Hematopoietic multipotent progenitor cell treated with erythropoietin and hydrocortisone succinate and interleukin-3 and kit ligand, for 4 days (in vitro differentiated cells): ENCODE measurements at regions not wholly inside any gene's neighbourhood (a gene's known extent, or its start where the extent isn't known, plus 50 kb on each side); places are given as distances from the start of the nearest gene placed in this dataset.

Source experiments
- DNase-seq: peaks from one replicate; pipeline ENCODE4 v3.0.0-alpha.2; 2015

DNA sequence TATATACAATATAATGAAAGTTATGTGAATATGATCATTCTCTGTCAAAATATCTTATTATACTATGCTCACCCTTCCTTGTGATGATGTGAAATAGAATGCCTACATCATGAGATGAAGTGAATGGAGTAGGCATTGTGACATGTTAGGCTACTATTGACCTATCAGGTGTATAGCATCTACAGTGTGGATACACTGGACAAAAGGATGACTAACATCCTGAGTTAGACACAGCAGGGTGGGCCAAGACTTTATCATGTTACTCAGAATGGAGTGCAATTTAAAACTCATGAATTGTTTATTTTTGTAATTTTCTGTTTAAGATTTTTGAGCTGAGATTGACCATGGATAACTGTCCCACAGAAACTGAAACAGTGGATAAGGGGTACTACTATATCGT lies 53.4 kb upstream of the NAV3 start:
- DNase-seq: no peak

DNA sequence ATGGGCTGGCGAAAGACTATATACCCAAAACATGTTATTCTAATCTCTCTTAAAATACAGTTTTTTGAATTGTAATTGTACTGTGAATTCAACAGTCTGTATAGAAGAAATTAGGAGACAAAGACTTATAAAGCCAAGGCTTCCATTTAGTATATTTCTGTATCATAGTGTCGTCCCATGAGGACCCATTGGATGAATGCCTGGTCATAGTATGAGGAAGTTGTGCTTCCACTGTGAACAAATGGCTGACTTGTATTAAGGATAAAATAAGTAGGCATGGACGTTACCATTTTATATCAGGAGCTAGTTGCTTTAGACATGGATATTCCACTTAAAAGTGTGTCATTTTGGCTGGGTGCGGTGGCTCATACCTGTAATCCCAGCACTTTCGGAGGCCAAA lies 55.9 kb upstream of the NAV3 start:
- DNase-seq: no peak

- DNase-seq: no peak
Observed at GRCh38 chr12:77772676-77773298, 57.9 kb upstream of the NAV3 start.

- no peak for DNase-seq
Observed at GRCh38 chr12:77768558-77768957, 62.1 kb upstream of the NAV3 start.

GRCh38 chr12:77767756-77768343 lies 62.8 kb upstream of the NAV3 start:
- no peak for DNase-seq

DNA sequence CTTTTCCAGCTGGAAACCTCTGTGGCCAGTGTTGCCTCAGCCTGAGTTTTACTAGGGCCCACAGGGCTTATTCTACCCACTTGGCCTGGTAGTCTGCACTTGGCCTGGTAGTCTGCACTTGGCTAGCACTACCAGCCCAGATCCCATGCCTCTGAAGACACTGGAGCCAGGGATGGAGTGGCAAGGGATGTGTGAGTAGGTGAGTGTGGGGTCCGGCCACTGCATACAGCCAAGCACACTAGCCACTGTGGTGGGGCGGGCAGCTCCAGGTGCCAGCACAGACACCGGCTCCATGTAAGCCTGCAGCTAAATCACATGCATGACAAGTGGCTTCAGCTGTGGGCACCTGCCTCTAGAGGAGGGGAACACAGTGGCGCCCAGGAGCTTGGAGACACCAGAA lies 63.4 kb upstream of the NAV3 start:
- no peak for DNase-seq

DNA sequence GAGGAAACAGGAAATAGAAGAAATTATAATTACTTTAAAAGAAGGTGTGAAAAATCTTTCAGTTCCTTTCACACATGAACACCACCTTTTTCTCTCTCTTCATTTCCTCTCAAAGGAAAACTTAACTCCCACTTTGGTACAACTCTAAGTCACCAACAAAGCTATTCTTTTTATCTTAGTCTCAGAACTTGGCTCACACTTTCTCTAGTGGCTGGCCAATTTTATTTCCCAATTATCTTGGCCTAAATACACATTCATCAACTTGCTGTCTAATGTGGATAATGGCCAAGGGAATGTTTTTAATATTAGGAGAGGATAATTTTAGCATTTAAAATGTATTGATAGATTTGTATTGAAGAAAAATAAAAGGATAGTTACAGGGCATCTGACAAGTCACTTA lies 64.5 kb upstream of the NAV3 start:
- DNase-seq: no peak

- no peak for DNase-seq
Observed at GRCh38 chr12:77761286-77761685, 69.4 kb upstream of the NAV3 start.

- DNase-seq: no peak
Observed at GRCh38 chr12:77760271-77761025, 70.2 kb upstream of the NAV3 start.

DNA sequence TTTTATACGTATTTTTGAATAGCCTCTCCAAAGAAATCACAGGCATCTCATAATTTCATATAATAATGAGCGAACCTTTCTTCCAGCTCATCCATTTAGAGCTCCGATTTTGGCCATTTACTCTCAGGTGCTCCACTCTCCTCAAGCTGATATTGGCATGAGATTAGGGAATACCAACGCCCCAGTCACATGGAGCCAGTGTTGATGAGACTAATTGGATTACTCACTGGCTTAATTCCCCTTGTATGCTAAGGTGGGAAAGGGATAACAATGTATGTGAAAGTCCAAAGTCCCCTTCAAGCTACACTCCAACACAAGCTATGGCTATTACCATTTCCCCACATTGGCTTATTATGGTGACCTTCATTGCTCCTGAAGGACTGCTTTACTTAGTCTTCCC lies 76.6 kb upstream of the NAV3 start:
- DNase-seq: no peak

DNA sequence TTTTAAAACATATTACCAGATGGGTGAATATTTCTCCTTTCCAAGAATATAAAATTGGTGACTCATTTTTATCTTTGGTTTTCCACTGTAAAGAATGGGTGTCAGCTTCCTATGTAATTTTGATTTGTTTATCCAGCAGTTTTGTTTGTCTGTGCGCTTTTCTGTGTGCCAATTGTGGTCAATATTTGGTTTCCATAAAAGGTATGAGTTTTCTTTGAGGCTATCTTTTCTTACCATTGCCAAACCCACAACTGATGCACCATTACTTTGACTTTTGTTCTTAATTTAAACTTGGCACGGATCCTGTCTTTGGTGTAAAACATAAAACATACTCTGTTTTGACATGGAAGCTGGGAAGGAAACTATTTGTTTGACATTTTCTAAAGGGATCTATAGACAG lies 78.8 kb upstream of the NAV3 start:
- DNase-seq: no peak

GRCh38 chr12:77746096-77746495 lies 84.6 kb upstream of the NAV3 start:
- DNase-seq: no peak

DNA sequence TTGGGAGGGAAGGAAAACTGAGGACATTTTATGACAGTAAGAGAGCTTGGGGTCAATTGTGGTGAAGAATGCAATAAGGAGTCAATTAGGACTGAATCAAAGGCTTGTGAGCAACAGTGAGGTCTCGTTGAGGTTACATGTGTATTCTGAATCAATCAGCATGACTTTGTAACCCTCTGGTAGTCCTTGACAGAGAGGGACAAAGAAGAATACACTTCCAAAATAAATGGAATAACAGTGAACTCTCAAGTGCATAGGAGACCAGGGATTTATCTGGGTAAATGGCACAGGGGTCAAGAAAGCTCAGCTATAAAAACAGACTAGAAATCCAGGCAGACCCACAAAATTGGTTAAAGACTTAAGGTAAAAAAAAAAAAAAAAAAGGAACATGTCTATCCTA lies 85.1 kb upstream of the NAV3 start:
- DNase-seq: no peak

DNA sequence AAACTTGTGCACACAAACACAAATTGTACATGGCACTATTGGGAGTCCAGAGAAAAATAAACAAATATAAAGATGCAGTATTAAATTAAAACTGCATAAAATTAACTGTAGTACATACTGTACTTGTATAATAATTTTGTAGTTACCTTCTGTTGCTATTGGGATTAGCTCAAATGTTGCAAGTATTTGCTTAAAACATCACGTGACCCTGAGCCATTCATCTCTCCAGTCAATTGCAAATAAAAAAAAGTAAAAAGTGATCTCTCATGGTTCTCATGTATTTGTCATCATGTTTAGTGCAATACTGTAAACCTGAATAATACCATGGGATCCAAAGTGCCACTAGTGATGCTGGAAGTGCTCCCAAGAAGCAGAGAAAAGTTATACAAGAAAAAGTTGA lies 88.1 kb upstream of the NAV3 start:
- DNase-seq: no peak

GRCh38 chr12:77741974-77742517 lies 88.6 kb upstream of the NAV3 start:
- no peak for DNase-seq

GRCh38 chr12:77736219-77736965 lies 94.3 kb upstream of the NAV3 start:
- no peak for DNase-seq

DNA sequence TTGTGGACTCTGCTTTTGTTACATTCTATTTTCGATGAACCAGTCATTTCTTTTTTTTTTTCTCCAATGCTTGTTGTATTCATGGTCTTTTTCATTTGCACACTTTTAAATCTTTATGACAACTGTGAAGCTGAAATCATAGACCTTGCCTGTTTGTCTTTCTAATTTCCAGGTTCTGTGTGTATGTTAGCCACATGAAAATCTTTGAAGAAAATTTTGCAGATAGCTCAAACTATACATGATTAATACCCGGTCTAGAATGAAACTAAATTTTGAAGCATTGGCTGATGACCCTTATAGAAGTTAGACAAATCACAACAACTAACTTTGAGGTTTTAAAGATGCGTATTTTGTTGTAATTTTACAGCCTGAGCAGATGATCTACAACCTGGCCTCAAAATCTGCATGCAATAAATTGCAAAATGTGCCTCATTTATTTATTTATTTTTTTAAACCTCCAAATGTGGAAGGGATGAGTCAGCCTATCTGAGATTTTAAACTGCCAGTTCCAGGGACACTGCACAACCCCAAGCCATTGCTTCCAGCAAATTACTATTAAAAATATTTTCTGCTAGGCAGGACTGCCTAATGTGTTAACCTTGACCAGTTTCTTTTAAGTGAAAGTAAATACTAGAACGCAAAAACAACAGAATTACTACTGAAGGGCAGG lies 96.3 kb upstream of the NAV3 start:
- DNase-seq: no peak

DNA sequence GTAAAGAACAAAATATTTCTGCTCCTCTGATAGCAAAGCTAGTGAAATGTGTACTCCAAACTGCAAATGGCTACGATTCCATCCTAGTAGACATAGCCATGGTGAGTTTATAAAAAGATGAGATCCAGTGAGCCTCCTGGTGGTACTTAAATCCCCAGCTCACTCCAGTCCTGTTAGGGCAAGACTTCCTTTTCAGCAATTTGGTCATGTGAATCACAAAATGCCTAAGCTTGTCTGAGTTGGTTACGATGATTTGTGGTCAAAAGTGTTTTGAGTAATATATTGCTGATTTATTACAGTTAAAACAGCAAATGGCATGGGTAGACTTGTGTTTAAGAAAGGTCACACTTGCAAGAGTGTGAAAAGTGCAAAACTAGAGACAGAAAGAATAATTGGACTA lies 102.7 kb upstream of the NAV3 start:
- no peak for DNase-seq

- DNase-seq: no peak
Observed at GRCh38 chr12:77727442-77728001, 103.2 kb upstream of the NAV3 start.

DNA sequence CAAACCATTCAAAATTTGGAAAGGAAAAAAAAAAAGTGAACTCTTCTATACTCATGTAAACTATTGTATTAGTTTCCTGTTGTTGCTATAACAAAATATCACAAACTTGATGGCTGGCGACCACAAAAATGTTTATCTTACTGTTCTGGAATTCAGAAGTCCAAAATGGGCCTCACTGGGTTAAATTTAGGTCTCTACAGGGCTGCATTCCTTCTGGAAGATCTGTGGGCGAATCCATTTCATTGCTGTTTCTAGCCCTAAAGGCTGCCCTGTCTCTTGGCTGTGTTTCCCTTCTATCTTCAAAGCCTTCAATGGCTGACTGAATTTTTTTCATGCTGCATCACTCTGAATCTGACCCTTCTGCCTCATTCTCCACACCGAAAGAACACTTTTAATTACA lies 105.1 kb upstream of the NAV3 start:
- DNase-seq: no peak

GRCh38 chr12:77724367-77724957 lies 106.2 kb upstream of the NAV3 start:
- peak; percentile 25 for DNase-seq

- no peak for DNase-seq
Observed at GRCh38 chr12:77723308-77723707, 107.4 kb upstream of the NAV3 start.
